CD8-positive, alpha-beta memory T cell (primary cell): ENCODE measurements at regions not wholly inside any gene's neighbourhood (a gene's known extent, or its start where the extent isn't known, plus 50 kb on each side); places are given as distances from the start of the nearest gene placed in this dataset.

Experiments used
- CTCF ChIA-PET: fragments of 350-600 bp; sonication (Branson Sonifier 250); formaldehyde crosslinking; loops from one replicate; lab custom pipeline; 2021; ENCODE audit warnings: antibody characterized with exemption; lab: Charles Lee
- POLR2A ChIA-PET: fragments of 350-600 bp; sonication (Branson Sonifier 250); formaldehyde crosslinking; loops from one replicate; lab custom pipeline; 2021; ENCODE audit warnings: antibody characterized with exemption; lab: Charles Lee
- DNase-seq, 5 donors: peaks; one replicate each; pipeline versions ENCODE4 v3.0.0 to v3.0.0-alpha.2; 2020 to 2022; ENCODE audit warnings: mixed read lengths in 1 of 5
- H3K27ac ChIP-seq: one replicate; pipeline ENCODE4 v1.7.0; 2013; ENCODE audit warnings: low read depth, mild to moderate bottlenecking, low read length, moderate library complexity
- H3K27me3 ChIP-seq: 2 replicates; pipeline ENCODE4 v1.7.0; 2013; ENCODE audit warnings: low read length, mild to moderate bottlenecking; ENCODE audit not compliant: insufficient read depth, poor library complexity, severe bottlenecking
- H3K36me3 ChIP-seq: 2 replicates; pipeline ENCODE4 v1.7.0; 2013; ENCODE audit warnings: mild to moderate bottlenecking, low read length, moderate library complexity; ENCODE audit not compliant: insufficient read depth
- H3K4me1 ChIP-seq: 2 replicates; pipeline ENCODE4 v1.7.0; 2013; ENCODE audit warnings: mild to moderate bottlenecking, low read length, moderate library complexity; ENCODE audit not compliant: insufficient read depth
- H3K4me3 ChIP-seq: 2 replicates; pipeline ENCODE4 v1.7.0; 2013; ENCODE audit warnings: mild to moderate bottlenecking, low read length
- H3K9me3 ChIP-seq: 2 replicates; pipeline ENCODE4 v1.7.0; 2013; ENCODE audit warnings: mild to moderate bottlenecking, low read length
- H3K27ac Mint-ChIP-seq, 8 donors: one replicate each; pipeline ENCODE4 v1.8.0; 2020 to 2021; ENCODE audit warnings: mixed read lengths in 8 of 8, mild to moderate bottlenecking in 6 of 8, inconsistent platforms in 3 of 8, moderate library complexity in 3 of 8
- H3K27me3 Mint-ChIP-seq, 2 donors: one replicate each; pipeline ENCODE4 v1.8.0; 2020 to 2021; ENCODE audit warnings: mixed read lengths in 2 of 2, mild to moderate bottlenecking in 1 of 2, moderate library complexity in 1 of 2
- H3K36me3 Mint-ChIP-seq, 3 donors: one replicate each; pipeline ENCODE4 v1.8.0; 2020 to 2021; ENCODE audit warnings: mixed read lengths in 3 of 3, inconsistent platforms in 1 of 3, mild to moderate bottlenecking in 1 of 3
- H3K4me1 Mint-ChIP-seq, 3 donors: one replicate each; pipeline ENCODE4 v1.8.0; 2020 to 2021; ENCODE audit warnings: mixed read lengths in 3 of 3, inconsistent platforms in 1 of 3, mild to moderate bottlenecking in 1 of 3
- H3K4me3 Mint-ChIP-seq, 7 donors: one replicate each; pipeline ENCODE4 v1.8.0; 2020 to 2021; ENCODE audit warnings: mixed read lengths in 7 of 7, mild to moderate bottlenecking in 6 of 7, moderate library complexity in 4 of 7, inconsistent platforms in 2 of 7
- H3K9me3 Mint-ChIP-seq, 5 donors: one replicate each; pipeline ENCODE4 v1.8.0; 2020 to 2022; ENCODE audit warnings: mixed read lengths in 5 of 5, mild to moderate bottlenecking in 3 of 5, moderate library complexity in 2 of 5, inconsistent platforms in 1 of 5

DNA sequence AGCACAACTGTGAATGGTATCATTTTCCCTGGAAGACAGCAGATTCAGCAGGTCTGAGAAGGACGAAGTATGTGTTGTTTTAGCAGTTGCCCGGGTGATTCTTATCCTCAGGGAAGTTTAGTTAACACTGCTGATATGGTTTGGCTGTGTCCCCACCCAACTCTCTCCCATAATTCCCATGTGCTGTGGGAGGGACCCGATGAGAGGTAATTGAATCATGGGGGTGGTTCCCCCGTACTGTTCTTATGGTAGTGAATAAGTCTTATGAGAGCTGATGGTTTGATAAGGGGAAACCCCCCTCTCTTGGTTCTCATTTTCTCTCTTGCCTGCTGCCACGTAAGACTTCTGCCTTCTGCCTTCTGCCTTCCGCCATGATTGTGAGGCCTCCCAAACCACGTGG lies 81.0 kb upstream of the UBAC2 start:
- no peak overlapping the region for H3K27ac ChIP-seq
- H3K4me3 ChIP-seq = no peak overlapping the region
- POLR2A ChIA-PET = no interaction called here
- Mint-ChIP-seq H3K27me3 (peaks cover 10 to 14% of the 10 kb centered on the region in 2 donors), H3K4me1 (peaks cover 14 to 42% (median 15%) of the 10 kb centered on the region in 3 donors), H3K27ac (peak overlapping the region in 2 of 8 donors; percentile 37 to 76), H3K4me3 (peak overlapping the region in 2 of 7 donors; percentile 29 to 71), H3K36me3 (no peaks in the 10 kb centered on the region), H3K9me3 (no peaks in the 10 kb centered on the region)
- peak in 1 of 5 donors; percentile 52 for DNase-seq
- H3K9me3 ChIP-seq = no peaks in the 10 kb centered on the region
- H3K36me3 ChIP-seq = no peaks in the 10 kb centered on the region
- H3K4me1 ChIP-seq = peaks cover 4% of the 10 kb centered on the region
- H3K27me3 ChIP-seq = no peaks in the 10 kb centered on the region
- CTCF ChIA-PET = no interaction called here

DNA sequence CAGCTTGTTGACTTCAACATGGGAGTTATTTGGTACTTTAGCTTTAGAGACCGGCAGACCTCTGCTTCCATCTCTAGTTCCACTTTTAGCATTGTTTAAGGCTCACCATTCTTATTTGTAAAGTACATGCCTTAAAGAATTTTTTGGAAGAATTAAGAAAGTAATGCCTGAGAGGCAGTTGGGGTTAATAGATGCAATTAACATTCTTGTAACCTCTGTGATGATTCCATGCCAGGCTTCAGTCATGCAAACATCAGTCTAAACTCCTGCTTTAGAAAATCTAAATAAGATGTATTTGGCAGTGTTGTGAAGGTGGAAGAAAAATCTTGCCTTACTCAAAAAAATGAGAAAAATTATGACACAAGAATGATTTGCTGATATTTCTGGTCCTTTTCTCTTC lies 79.9 kb upstream of the UBAC2 start:
- Histone ChIP-seq H3K4me3 (no peak overlapping the region), H3K4me1 (peaks cover 10% of the 10 kb centered on the region), H3K27ac (no peak overlapping the region), H3K27me3 (no peaks in the 10 kb centered on the region), H3K9me3 (no peaks in the 10 kb centered on the region), H3K36me3 (no peaks in the 10 kb centered on the region)
- Mint-ChIP-seq H3K36me3 (no peaks in the 10 kb centered on the region), H3K27me3 (peaks cover 11 to 14% of the 10 kb centered on the region in 2 donors), H3K4me3 (no peak overlapping the region), H3K9me3 (no peaks in the 10 kb centered on the region), H3K4me1 (peaks cover 23 to 51% (median 24%) of the 10 kb centered on the region in 3 donors), H3K27ac (peak overlapping the region in 2 of 8 donors; percentile 81 to 86)
- DNase-seq = no peak
- POLR2A ChIA-PET = no interaction called here
- CTCF ChIA-PET = no interaction called here

DNA sequence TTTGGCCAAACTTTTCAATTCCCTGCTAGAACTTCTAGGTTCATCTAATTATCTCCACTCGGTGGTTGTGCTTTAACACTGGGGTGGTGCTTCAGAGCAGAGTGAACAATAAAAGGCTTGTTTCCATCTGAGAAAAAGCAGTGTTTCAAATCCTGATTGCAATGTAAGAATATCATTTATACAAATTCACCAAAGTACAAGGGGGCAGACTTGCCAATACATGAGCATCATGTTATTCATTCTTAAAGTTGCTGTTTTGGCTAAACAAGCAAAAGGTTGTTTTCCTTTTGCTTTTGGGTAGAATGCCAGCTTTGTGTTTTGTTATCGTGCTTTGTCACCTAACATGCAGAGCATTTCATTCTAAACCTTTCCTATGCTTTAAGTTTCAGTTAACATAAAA lies 78.5 kb upstream of the UBAC2 start:
- no peak overlapping the region for H3K4me3 ChIP-seq
- H3K27ac ChIP-seq = no peak overlapping the region
- H3K9me3 ChIP-seq = no peaks in the 10 kb centered on the region
- H3K36me3 ChIP-seq = no peaks in the 10 kb centered on the region
- Mint-ChIP-seq H3K4me1 (peaks cover 23 to 51% (median 24%) of the 10 kb centered on the region in 3 donors), H3K27ac (peak overlapping the region in 2 of 8 donors; percentile 36 to 38), H3K36me3 (no peaks in the 10 kb centered on the region), H3K9me3 (no peaks in the 10 kb centered on the region), H3K4me3 (peak overlapping the region in 1 of 7 donors; percentile 62), H3K27me3 (peaks cover 12 to 14% of the 10 kb centered on the region in 2 donors)
- CTCF ChIA-PET = interaction anchor here (1.9 kb wide), 1 partner anchor 93 kb away, joined by 5 read pairs; no protein-coding TSS in a partner anchor
- H3K4me1 ChIP-seq = peaks cover 10% of the 10 kb centered on the region
- H3K27me3 ChIP-seq = no peaks in the 10 kb centered on the region
- no peak for DNase-seq
- POLR2A ChIA-PET = no interaction called here

DNA sequence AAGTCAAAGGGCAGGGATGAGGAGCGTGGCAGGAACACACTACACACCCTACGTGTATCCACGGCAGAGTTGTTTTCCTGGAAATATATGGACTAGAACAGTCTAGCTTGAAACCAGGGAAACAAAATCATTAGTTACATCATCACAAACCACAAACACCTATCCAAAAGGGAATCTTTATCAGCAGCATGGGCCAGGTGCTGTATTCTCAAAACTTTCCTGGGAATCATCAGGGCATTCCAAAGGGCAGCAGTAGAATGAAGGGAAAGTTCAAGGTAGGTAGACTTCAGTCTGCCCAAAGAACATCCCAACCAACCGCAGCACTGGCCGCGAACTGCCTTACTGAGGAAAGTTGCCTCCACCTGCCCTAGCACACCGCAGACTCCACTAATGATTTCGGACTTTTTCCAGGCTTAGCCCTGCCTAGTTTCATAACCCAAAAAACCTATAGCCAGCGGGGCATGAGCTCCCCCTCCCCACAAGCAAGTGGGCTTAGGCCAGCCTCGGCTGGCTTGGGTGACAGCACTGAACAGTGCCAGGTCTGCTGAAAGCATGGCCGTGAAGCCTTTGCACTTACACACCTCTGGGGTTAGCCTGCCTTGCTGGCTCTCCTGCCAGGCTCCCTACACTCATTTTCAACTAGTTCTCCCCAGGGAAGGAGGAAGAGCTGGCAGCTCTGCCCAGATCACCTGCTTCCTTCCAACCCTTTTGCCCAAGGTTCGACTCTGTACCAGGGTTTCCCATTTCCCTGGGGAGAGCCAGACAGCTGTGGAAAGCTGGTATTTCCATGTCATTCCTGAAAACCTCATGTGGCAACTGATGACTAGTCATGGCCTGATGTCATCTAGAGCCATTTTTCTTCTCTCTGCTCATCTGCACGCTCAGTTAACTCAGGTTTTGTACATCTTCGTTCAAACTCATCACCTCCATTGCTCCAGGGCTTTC lies 77.3 kb upstream of the UBAC2 start:
- DNase-seq = no peak
- POLR2A ChIA-PET = interaction anchor here (0.5 to 0.7 kb wide), 2 partner anchors 228 to 443 kb away, joined by 3 to 4 read pairs; no protein-coding TSS in a partner anchor
- Mint-ChIP-seq H3K9me3 (no peaks in the 10 kb centered on the region), H3K36me3 (no peaks in the 10 kb centered on the region), H3K27ac (no peak overlapping the region), H3K27me3 (peaks cover 12 to 14% of the 10 kb centered on the region in 2 donors), H3K4me3 (peak overlapping the region in 1 of 7 donors; percentile 46), H3K4me1 (peaks cover 23 to 51% (median 24%) of the 10 kb centered on the region in 3 donors)
- Histone ChIP-seq H3K4me1 (peaks cover 10% of the 10 kb centered on the region), H3K36me3 (no peaks in the 10 kb centered on the region), H3K27ac (no peak overlapping the region), H3K9me3 (no peaks in the 10 kb centered on the region), H3K27me3 (no peaks in the 10 kb centered on the region), H3K4me3 (no peak overlapping the region)
- CTCF ChIA-PET = interaction anchor here (1.1 to 1.9 kb wide), 2 partner anchors 36 to 94 kb away, joined by 3 to 5 read pairs; no protein-coding TSS in a partner anchor

DNA sequence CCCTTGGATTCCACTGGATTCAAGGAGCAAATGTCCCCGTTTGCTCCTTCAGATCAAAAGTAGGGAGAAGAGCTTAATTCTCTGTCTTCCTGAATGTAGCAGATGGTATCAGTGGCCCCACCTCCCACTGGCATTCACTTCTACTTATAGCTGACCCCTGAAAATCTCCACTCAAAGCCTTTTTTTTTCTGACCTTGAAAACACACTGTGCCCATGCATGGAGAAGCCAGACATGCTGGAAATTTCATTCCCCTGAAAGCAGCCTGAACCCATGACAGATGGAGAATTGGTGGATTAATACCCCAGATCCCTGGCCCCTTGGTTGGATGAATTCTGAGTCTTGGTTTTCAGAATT lies 76.6 kb upstream of the UBAC2 start:
- Mint-ChIP-seq H3K4me3 (peak overlapping the region in 1 of 7 donors; percentile 53), H3K27me3 (peaks cover 12 to 14% of the 10 kb centered on the region in 2 donors), H3K36me3 (no peaks in the 10 kb centered on the region), H3K9me3 (no peaks in the 10 kb centered on the region), H3K27ac (peak overlapping the region in 1 of 8 donors; percentile 47), H3K4me1 (peaks cover 23 to 50% (median 24%) of the 10 kb centered on the region in 3 donors)
- H3K9me3 ChIP-seq = no peaks in the 10 kb centered on the region
- no peak overlapping the region for H3K4me3 ChIP-seq
- H3K27me3 ChIP-seq = no peaks in the 10 kb centered on the region
- H3K27ac ChIP-seq = no peak overlapping the region
- H3K4me1 ChIP-seq = peaks cover 10% of the 10 kb centered on the region
- ChIA-PET CTCF (interaction anchor here (1.1 to 1.2 kb wide), 2 partner anchors 37 to 95 kb away, joined by 3 to 4 read pairs; no protein-coding TSS in a partner anchor), POLR2A (interaction anchor here (0.5 kb wide), 1 partner anchor 229 kb away, joined by 4 read pairs; no protein-coding TSS in a partner anchor)
- no peak for DNase-seq
- H3K36me3 ChIP-seq = no peaks in the 10 kb centered on the region

DNA sequence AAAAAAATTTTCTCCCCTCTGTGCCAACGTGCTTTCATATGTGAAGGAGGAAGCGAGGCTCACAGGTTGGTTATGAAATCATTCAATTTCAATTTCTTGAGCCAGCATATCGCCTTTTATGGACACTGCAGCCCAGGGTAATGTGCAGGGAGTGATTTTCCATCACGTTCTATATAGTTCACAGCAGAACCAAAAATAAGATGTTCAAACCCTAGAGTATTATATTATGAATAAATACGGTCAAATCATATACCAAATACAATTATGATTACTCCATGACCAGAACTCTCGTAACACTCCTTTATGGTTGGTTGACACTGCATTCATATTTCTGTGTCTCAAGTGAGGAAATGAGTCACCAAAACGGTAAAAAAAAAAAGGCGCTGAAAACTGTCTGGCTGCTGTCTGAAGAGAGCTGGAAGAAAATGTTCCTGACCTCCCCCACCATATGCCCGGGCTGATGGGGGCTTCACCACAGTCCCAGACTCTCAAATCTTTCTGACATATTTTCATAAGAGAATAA lies 75.8 kb upstream of the UBAC2 start:
- POLR2A ChIA-PET = interaction anchor here (0.7 kb wide), 1 partner anchor 128 kb away, joined by 3 read pairs; no protein-coding TSS in a partner anchor
- CTCF ChIA-PET = interaction anchor here (1.2 kb wide), 1 partner anchor 96 kb away, joined by 4 read pairs; no protein-coding TSS in a partner anchor
- Mint-ChIP-seq H3K27me3 (peaks cover 12 to 14% of the 10 kb centered on the region in 2 donors), H3K9me3 (no peaks in the 10 kb centered on the region), H3K27ac (peak overlapping the region in 3 of 8 donors; percentile 30 to 66 (median 65)), H3K4me3 (peak overlapping the region in 6 of 7 donors; percentile 30 to 71 (median 52)), H3K36me3 (no peaks in the 10 kb centered on the region), H3K4me1 (peaks cover 23 to 41% (median 24%) of the 10 kb centered on the region in 3 donors)
- Histone ChIP-seq H3K9me3 (no peaks in the 10 kb centered on the region), H3K36me3 (no peaks in the 10 kb centered on the region), H3K27me3 (no peaks in the 10 kb centered on the region), H3K4me3 (no peak overlapping the region), H3K4me1 (peaks cover 10% of the 10 kb centered on the region), H3K27ac (no peak overlapping the region)
- DNase-seq = peak in 1 of 5 donors; percentile 12

DNA sequence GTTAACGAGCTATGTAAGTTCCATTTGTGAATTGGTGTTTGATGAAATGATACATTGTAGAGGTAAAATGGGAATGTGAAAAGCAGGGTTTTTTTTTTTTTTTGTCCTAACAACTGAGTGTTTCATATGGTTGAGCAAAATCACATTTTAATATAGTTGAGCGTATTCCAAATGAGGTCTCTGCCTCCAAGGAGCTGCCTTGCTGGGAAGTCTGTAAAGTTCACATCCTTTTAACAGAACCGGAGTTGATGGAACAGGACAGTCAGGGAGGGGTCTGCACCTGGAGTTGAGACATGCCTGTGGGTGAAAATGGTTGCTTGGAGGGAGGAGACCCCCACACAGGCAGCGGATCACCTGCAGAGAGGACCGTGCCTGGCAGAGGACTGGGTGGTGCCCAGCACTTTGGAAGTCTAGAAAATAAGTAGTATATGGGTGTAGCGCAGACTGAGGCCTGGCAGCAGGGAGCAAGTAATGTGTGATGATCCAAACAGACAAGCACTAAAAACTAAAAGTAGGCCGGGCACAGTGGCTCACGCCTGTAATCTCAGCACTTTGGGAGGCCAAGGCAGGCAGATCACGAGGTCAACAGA lies 75.2 kb upstream of the UBAC2 start:
- no peaks in the 10 kb centered on the region for H3K9me3 ChIP-seq
- H3K27me3 ChIP-seq = no peaks in the 10 kb centered on the region
- peaks cover 23 to 38% (median 24%) of the 10 kb centered on the region in 3 donors for H3K4me1 Mint-ChIP-seq
- ChIA-PET CTCF (no interaction called here), POLR2A (interaction anchor here (0.7 kb wide), 1 partner anchor 129 kb away, joined by 3 read pairs; no protein-coding TSS in a partner anchor)
- H3K4me1 ChIP-seq = peaks cover 10% of the 10 kb centered on the region
- H3K27ac Mint-ChIP-seq = peak overlapping the region in 2 of 8 donors; percentile 63 to 66
- no peaks in the 10 kb centered on the region for H3K9me3 Mint-ChIP-seq
- H3K4me3 Mint-ChIP-seq = peak overlapping the region in 5 of 7 donors; percentile 32 to 71 (median 53)
- no peaks in the 10 kb centered on the region for H3K36me3 ChIP-seq
- H3K4me3 ChIP-seq = no peak overlapping the region
- H3K36me3 Mint-ChIP-seq = no peaks in the 10 kb centered on the region
- peaks cover 12 to 14% of the 10 kb centered on the region in 2 donors for H3K27me3 Mint-ChIP-seq
- no peak overlapping the region for H3K27ac ChIP-seq
- DNase-seq = no peak
